ENCODE measurements at regions not wholly inside any gene's neighbourhood (a gene's known extent, or its start where the extent isn't known, plus 50 kb on each side); places are given as distances from the start of the nearest gene placed in this dataset.

DNA sequence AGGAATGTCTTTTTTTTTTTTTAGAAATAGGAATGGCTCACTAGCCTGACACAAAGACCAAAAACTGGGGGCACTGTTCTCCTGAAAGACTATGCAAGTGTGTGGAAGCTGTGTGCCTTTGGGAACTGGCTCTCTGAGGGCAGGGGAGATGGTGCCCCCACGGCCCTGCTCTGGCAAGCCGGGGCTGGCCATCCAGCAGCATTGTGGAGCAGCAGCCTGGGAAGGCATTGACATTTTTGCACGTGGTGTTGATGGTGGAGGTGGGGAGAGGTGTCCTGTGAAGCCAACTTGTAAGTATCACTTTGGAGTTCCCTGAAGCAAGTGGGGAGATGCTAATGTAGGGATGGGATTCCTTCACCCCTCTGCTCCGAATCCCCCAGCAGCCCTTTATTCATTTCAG, 460.1 kb downstream of the RPS6KC1 start:
- TF ChIP-seq, protein P1, sequence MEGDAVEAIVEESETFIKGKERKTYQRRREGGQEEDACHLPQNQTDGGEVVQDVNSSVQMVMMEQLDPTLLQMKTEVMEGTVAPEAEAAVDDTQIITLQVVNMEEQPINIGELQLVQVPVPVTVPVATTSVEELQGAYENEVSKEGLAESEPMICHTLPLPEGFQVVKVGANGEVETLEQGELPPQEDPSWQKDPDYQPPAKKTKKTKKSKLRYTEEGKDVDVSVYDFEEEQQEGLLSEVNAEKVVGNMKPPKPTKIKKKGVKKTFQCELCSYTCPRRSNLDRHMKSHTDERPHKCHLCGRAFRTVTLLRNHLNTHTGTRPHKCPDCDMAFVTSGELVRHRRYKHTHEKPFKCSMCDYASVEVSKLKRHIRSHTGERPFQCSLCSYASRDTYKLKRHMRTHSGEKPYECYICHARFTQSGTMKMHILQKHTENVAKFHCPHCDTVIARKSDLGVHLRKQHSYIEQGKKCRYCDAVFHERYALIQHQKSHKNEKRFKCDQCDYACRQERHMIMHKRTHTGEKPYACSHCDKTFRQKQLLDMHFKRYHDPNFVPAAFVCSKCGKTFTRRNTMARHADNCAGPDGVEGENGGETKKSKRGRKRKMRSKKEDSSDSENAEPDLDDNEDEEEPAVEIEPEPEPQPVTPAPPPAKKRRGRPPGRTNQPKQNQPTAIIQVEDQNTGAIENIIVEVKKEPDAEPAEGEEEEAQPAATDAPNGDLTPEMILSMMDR (IDR thresholded peaks at IDR 0.05): no peak
- TF ChIP-seq SIN3A (IDR thresholded peaks at IDR 0.05; ENCODE audit: borderline replicate concordance, low read depth, low read length) (no peak), JUND (IDR thresholded peaks at IDR 0.05) (no peak), EP300 (IDR thresholded peaks at IDR 0.05; ENCODE audit: borderline replicate concordance in 1 of 2, low read depth in 1 of 2, low read length in 1 of 2) (no peak), POLR2AphosphoS5 (IDR thresholded peaks at IDR 0.05; ENCODE audit: low read depth, low read length) (no peak), RCOR1 (IDR thresholded peaks at IDR 0.05; ENCODE audit: low read length) (no peak), EZH2phosphoT487 (IDR thresholded peaks at IDR 0.05; ENCODE audit: borderline replicate concordance, low read depth) (no peak)

Measured in SK-N-SH (cell line).